Hepatocyte (in vitro differentiated cells): ENCODE measurements at regions not wholly inside any gene's neighbourhood (a gene's known extent, or its start where the extent isn't known, plus 50 kb on each side); places are given as distances from the start of the nearest gene placed in this dataset.

Source experiments
- EZH2phosphoT487 ChIP-seq: fragments of 200-600 bp; sonication (generic); IDR thresholded peaks from one replicate; pipeline ENCODE4 v1.6.1; 2018; ENCODE audit warnings: antibody characterized with exemption, mild to moderate bottlenecking, low read depth, moderate library complexity; ENCODE audit not compliant: unreplicated experiment, severe bottlenecking
- TF ChIP-seq, protein P1 (sequence below): fragments of 200-600 bp; sonication (generic); IDR thresholded peaks from 2 replicates; pipeline ENCODE4 v1.5.1; 2016; ENCODE audit warnings: antibody characterized with exemption, mild to moderate bottlenecking; ENCODE audit not compliant: poor library complexity

DNA sequence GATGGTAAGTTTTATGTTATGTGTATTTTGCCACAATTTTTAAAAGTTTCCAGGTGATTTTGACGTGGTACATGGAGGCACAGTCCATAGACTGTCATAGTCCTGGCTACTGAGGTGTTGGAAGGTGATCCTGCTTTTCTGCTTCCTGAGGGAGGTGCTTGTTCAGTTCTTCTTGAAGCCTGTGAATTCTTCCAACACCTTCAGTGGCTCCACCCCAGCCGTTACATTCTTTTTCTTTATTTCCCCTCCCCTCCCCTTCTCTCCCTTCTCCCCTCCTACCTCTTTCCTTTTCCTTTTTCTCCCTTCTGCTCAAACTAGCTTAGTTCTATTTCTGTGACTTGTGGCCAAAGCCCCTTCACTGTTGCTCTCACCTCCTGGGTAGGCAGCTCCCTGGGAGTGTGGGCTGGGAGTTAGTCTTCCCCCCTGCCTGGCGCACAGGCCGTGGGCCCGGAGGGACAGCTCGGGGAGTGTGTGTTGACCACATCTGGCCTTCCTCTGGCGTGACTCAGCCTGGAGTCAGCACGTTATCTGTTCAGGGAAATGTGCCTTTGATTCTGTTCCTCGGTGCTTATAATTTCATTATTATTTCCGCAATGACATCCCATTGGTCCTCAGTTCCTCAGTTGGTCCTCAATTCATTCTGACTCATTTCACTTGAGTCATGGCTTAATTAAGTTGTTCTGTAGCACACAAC, 566.2 kb downstream of the TBC1D22A start:
- TF ChIP-seq, protein P1, sequence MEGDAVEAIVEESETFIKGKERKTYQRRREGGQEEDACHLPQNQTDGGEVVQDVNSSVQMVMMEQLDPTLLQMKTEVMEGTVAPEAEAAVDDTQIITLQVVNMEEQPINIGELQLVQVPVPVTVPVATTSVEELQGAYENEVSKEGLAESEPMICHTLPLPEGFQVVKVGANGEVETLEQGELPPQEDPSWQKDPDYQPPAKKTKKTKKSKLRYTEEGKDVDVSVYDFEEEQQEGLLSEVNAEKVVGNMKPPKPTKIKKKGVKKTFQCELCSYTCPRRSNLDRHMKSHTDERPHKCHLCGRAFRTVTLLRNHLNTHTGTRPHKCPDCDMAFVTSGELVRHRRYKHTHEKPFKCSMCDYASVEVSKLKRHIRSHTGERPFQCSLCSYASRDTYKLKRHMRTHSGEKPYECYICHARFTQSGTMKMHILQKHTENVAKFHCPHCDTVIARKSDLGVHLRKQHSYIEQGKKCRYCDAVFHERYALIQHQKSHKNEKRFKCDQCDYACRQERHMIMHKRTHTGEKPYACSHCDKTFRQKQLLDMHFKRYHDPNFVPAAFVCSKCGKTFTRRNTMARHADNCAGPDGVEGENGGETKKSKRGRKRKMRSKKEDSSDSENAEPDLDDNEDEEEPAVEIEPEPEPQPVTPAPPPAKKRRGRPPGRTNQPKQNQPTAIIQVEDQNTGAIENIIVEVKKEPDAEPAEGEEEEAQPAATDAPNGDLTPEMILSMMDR: no peak
- TF ChIP-seq EZH2phosphoT487: no peak
